ENCODE measurements at regions not wholly inside any gene's neighbourhood (a gene's known extent, or its start where the extent isn't known, plus 50 kb on each side); places are given as distances from the start of the nearest gene placed in this dataset.
A peak's percentile ranks its signal among the peaks of the same experiment; 100 is the strongest.

GRCh38 chr6:167564416-167565250, 239.7 kb downstream of the TTLL2 start:
- DNase-seq: no peak

- no peak for DNase-seq
These were observed 240.5 kb downstream of the TTLL2 start for GRCh38 chr6:167565388-167565787.

GRCh38 chr6:167565884-167566599, 241.2 kb downstream of the TTLL2 start:
- DNase-seq: peak in 1 of 51 donors; percentile 14

- DNase-seq: no peak
These were observed 241.8 kb downstream of the TTLL2 start for GRCh38 chr6:167566711-167567141.

- peak in 2 of 51 donors; percentile 16 to 47 for DNase-seq
These were observed 242.5 kb downstream of the TTLL2 start for GRCh38 chr6:167567142-167568033.

- no peak for DNase-seq
These were observed 243.6 kb downstream of the TTLL2 start for GRCh38 chr6:167568407-167569024.

DNA sequence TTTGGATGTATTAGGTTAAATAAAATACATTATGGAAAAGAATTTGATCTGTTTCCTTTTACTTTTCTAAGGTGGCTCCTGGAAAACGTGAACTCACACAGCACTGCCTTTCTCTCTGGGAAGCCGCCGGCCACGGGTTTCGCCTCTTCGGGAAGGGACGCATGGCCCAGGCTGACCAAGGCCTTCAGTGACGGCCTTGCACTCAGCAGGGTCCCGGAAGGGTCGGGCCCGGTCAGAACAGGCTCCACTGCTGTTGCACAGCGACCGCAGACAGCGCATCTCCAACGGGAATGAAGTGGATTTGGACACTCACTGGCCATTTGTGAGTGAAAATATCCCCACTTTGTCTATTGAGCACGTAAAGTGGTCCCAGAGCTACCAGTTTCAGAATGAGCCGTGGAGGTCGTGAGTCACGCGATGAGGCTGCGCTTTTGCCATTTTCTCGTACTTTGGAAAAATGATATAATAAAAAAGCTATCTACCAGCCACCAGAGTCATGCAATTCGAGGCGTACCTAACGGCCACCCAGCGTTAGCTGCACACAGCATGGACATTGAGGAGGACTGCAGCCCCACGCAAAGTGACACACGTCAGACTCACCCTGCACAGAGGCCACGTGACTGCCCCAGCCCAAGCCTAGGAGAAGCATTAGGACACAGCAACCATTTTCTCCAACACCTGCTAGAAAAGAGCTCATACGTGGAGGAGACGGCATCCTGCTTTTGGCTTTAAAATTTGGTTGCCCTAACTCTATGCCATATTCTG, 244.3 kb downstream of the TTLL2 start:
- DNase-seq: no peak

DNA sequence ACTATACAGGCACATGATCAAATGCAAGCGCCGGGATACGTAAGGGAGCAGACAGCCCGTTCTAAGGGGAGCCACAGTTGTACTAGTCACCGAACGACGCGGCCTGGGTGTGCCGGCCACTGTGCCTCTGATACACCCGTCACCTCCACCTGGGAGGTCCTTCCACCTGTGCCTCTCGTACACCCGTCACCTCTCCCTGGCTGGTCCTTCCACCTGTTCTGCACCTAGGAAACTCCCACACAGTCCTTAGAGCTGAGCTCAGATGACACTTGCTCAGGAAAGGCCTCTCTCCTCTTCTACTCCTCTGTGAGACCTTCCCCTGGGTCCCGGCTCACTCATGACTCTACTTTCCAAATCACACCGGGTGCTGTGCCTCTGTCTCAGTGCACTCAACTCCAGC, 245.0 kb downstream of the TTLL2 start:
- no peak for DNase-seq

- no peak for DNase-seq
These were observed 245.8 kb downstream of the TTLL2 start for GRCh38 chr6:167570460-167571400.

DNA sequence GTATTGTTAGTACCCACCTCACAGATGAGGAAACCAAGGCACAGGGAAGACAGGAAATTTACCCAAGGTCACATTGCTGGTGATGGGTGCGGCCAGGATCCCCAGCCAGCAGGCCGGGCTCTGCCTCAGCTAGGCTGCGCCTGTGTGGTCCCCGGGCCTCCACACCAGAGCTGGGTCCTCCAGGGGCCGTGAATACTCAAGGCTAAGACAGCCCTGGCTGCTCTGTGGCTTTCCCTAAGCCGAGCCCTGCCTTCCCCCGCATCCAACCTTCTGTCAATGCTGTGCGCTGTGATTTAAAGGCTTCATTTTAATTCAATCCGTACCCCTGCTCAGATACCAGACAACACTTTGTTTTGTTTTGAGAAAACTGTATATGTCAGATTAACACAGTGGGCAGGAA, 246.7 kb downstream of the TTLL2 start:
- DNase-seq: no peak

DNA sequence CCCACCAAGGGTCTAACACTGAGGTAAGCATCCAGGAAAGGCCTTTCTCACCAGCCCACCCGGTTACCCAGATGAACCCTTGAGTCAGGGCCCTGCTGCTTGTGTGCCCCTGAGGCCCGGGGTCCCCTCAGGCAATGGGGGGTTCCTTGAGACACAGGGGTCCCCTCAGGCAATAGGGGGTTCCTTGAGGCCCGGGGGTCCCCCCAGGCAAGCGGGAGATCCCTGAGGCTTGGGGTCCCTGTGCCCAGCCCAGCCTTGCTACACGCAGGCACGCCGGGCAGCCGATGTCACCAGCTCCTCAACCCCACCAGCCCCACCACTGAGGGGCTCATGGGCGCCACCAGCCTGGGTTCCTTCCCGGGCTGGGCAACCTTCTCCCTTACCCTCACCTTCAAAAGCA, 247.2 kb downstream of the TTLL2 start:
- no peak for DNase-seq

DNA sequence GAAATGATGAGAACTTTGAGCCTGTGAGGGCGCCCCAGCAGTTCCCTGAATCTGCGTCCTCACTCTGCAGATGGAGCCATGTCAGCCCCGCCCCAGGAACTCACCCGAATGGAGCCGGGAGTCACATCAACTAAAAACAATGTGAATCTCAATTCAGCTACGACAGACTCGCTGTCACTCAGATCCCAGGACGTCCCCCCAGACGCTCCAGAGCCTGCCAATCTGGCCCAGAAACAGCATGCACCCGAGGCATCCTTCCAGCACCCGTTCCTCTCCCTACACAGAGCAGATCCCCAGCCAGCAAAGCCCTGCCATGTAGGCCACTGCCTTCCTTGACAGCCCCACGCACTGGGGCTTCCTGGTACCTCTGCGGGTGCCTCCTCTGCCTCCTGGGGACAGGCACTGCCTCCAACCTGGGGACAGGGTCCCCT, 248.0 kb downstream of the TTLL2 start:
- DNase-seq: peak in 1 of 51 donors; percentile 16

DNA sequence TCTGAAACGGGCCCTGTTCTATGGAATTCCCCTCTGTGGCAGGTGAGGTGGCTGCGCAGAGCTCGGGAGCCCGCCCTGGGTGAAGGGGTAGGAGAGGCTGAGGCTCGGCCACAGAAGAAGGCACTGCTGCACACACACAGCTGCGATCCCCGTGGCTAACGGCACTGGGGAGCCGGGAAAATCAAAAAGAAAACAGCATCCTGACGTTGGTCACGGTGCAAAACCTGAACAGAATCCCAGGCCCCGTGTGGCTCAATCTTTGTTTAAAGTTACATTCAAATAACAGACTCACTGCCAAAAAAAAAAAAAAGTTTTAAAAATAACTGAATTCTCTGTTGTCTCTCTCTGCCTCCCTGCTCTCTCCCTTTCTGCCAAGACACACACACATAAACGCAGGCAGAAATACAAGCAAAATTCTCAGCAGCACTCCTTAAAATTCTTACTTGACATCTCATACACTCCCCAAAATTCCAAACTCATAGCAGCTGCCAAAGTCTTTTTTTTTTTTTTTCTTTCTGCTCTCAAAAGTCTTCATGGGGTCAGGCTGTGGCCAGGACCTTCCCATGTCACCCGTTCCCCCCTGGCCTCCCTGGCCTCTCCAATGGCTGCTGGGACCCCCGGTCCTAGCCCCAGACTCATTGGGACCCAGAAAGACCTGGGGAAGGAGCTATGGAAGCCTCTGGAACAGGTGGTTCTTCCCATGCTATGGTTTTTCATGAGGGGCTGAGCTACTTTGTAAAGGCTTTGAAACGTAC, 248.8 kb downstream of the TTLL2 start:
- no peak for DNase-seq

DNA sequence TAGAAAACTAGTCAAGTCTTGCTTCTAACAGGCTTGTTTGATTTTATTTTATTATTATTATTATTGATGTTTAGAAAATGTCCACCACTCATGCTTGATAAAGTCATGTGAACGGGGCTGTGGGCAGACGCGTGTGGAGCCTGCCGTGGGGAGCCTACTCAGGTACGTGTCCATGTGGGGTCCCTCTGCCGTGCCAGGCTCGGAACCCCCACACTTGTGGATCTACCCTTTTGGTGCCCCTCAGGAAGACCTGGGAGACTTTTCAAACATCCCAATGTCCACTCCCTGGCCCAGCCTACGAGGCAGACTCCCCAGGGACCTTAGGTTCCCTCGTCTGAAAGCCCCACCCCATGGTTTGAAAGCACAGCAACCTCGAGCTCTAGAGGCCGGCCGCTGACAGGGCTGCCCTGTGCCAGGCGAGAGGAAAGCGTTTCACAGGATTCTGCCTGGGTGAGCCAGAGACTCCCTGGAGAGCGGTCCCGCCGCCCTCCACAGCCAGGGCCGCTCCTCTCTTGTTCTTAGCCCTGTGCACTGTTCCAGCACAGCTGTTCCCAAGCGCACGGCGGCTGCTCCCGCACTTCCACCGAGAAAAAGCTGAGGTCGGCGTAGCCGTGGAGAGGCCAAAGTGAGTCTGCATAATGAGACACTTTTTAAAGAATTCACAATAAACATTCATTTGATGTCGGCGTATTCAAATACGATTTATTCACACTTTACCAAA, 249.7 kb downstream of the TTLL2 start:
- DNase-seq: peak in 1 of 51 donors; percentile 16

DNA sequence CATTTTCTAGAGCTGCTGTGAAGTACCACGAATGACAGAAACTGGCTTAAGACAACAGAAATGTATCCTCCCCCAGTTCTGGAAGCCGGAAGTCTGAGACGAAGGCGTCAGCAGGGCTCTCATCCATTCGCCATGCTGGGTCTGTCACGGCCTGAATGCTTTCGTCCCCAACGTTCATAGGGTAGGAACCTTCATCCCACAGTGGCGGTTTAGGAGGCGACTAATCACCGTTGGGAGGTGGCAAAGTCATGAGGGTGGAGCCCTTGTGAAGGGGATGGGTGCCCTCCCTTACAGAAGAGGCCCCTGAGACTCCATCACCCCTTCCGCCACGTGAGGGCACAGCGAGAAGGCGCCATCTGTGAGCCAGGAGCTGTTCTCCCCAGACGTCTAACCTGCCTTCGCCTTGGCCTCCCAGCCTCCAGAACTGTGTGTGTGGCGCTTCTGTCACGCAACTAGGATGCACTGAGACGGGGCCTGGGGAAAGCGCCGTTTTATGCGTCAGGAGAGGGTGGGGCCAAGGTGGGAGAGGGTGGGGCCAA, 250.3 kb downstream of the TTLL2 start:
- DNase-seq: no peak

- DNase-seq: no peak
These were observed 250.5 kb upstream of the AFDN start for GRCh38 chr6:167576050-167576741.
